Thyroid gland (tissue), 4 donors: ENCODE measurements at regions not wholly inside any gene's neighbourhood (a gene's known extent, or its start where the extent isn't known, plus 50 kb on each side); places are given as distances from the start of the nearest gene placed in this dataset.

Source experiments
- DNase-seq, 2 donors: peaks; one replicate each; pipeline ENCODE4 v3.0.0-alpha.2; 2019
- H3K27ac ChIP-seq, 3 donors: fragments of 200-600 bp; sonication (generic); 1 replicate in 2 of 3; 2 replicates in 1 of 3; pipeline ENCODE4 v1.5.1; 2016 to 2019; ENCODE audit warnings: mild to moderate bottlenecking in 1 of 3, moderate library complexity in 1 of 3
- H3K27me3 ChIP-seq: fragments of 200-600 bp; sonication (generic); one replicate; pipeline ENCODE4 v1.5.1; 2019
- H3K36me3 ChIP-seq, 2 donors: fragments of 200-600 bp; sonication (generic); one replicate each; pipeline ENCODE4 v1.5.1; 2016 to 2019
- H3K4me1 ChIP-seq, 2 donors: fragments of 200-600 bp; sonication (generic); one replicate each; pipeline ENCODE4 v1.5.1; 2017 to 2019
- H3K4me3 ChIP-seq, 3 donors: fragments of 200-600 bp; sonication (generic); replicated peaks in 1 of 3; 1 replicate in 2 of 3; 2 replicates in 1 of 3; pipeline ENCODE4 v1.5.1; 2016; ENCODE audit warnings: mild to moderate bottlenecking in 1 of 3
- H3K9me3 ChIP-seq: fragments of 200-600 bp; sonication (generic); one replicate; pipeline ENCODE4 v1.5.1; 2017
- CTCF ChIP-seq, 6 experiments: fragments of 200-600 bp in 3 of 6; fragments of 450-650 bp in 3 of 6; sonication (generic) in 3 of 6; IDR thresholded peaks; one replicate each; pipeline ENCODE4 v1.5.1; 2016 to 2019; ENCODE audit warnings: antibody characterized with exemption in 6 of 6, mild to moderate bottlenecking in 2 of 6, inconsistent platforms in 1 of 6, moderate library complexity in 1 of 6
- POLR2A ChIP-seq, 2 donors: fragments of 450-650 bp; IDR thresholded peaks; one replicate each; pipeline ENCODE4 v1.6.1; 2017; ENCODE audit warnings: antibody characterized with exemption in 2 of 2, mild to moderate bottlenecking in 2 of 2, moderate library complexity in 1 of 2
- WGBS, 2 donors: methylation state at CpG; one replicate each; pipeline ENCODE4 v1.1.5; 2017; 5-methylcytosine and 5-hydroxymethylcytosine counted together
- intact Hi-C: fragments of 100-400 bp; cut with DNase I; formaldehyde crosslinking; loops from one replicate; pipeline ENCODE4 v1.15.1; 2023

GRCh38 chr1:50262436-50262835 lies 153.7 kb downstream of the ELAVL4 start:
- no peaks in the 10 kb centered on the region for H3K9me3 ChIP-seq
- intact Hi-C loops: no loop called here
- no peak overlapping the region for H3K4me3 ChIP-seq
- TF ChIP-seq POLR2A (IDR thresholded peaks at IDR 0.05) (no peak), CTCF (IDR thresholded peaks at IDR 0.05) (no peak)
- no peak overlapping the region for H3K27ac ChIP-seq
- H3K4me1 ChIP-seq: no peaks in the 10 kb centered on the region
- no peaks in the 10 kb centered on the region for H3K36me3 ChIP-seq
- WGBS, 2 donors: 80 to 95% methylated on average over 1 of the region's 1 CpG
- H3K27me3 ChIP-seq: no peaks in the 10 kb centered on the region
- DNase-seq: no peak

GRCh38 chr1:50261951-50262350 lies 153.2 kb downstream of the ELAVL4 start:
- no peak overlapping the region for H3K27ac ChIP-seq
- no peak for DNase-seq
- intact Hi-C loops: no loop called here
- H3K4me3 ChIP-seq: no peak overlapping the region
- TF ChIP-seq CTCF (IDR thresholded peaks at IDR 0.05) (no peak), POLR2A (IDR thresholded peaks at IDR 0.05) (no peak)
- no peaks in the 10 kb centered on the region for H3K27me3 ChIP-seq
- H3K4me1 ChIP-seq: no peaks in the 10 kb centered on the region
- no peaks in the 10 kb centered on the region for H3K36me3 ChIP-seq
- 93% methylated on average over 7 of the region's 7 CpGs for WGBS, 2 donors
- H3K9me3 ChIP-seq: no peaks in the 10 kb centered on the region

GRCh38 chr1:50257940-50258685 lies 149.4 kb downstream of the ELAVL4 start:
- DNase-seq: no peak

GRCh38 chr1:50257029-50257428 lies 148.3 kb downstream of the ELAVL4 start:
- Histone ChIP-seq H3K9me3 (no peaks in the 10 kb centered on the region), H3K4me1 (no peaks in the 10 kb centered on the region), H3K36me3 (no peaks in the 10 kb centered on the region), H3K4me3 (no peak overlapping the region), H3K27ac (no peak overlapping the region), H3K27me3 (no peaks in the 10 kb centered on the region)
- TF ChIP-seq CTCF (IDR thresholded peaks at IDR 0.05) (no peak), POLR2A (IDR thresholded peaks at IDR 0.05) (no peak)
- 36 to 46% methylated on average over 1 of the region's 1 CpG for WGBS, 2 donors
- no peak for DNase-seq
- intact Hi-C loops: no loop called here

More at GRCh38 chr1:50257940-50258685, 149.4 kb downstream of the ELAVL4 start:
- no peak overlapping the region for H3K4me3 ChIP-seq
- H3K27ac ChIP-seq: no peak overlapping the region
- no peaks in the 10 kb centered on the region for H3K4me1 ChIP-seq
- H3K9me3 ChIP-seq: no peaks in the 10 kb centered on the region
- H3K36me3 ChIP-seq: no peaks in the 10 kb centered on the region
- TF ChIP-seq CTCF (IDR thresholded peaks at IDR 0.05) (no peak), POLR2A (IDR thresholded peaks at IDR 0.05) (no peak)
- WGBS, 2 donors: 80 to 85% methylated on average over 2 of the region's 2 CpGs
- intact Hi-C loops: no loop called here
- H3K27me3 ChIP-seq: no peaks in the 10 kb centered on the region
